GM21825 (cell line): ENCODE measurements at regions not wholly inside any gene's neighbourhood (a gene's known extent, or its start where the extent isn't known, plus 50 kb on each side); places are given as distances from the start of the nearest gene placed in this dataset.

Source experiments
- ATAC-seq: cut with Tn5 transposase; IDR thresholded peaks from one replicate; pipeline ENCODE4 v1.9.1; 2021; ENCODE audit warnings: mild to moderate bottlenecking, moderate library complexity; ENCODE audit not compliant: unreplicated experiment

- ATAC-seq = no peak
Observed at GRCh38 chr2:145059343-145059742, 539.4 kb upstream of the ZEB2 start.

- no peak for ATAC-seq
Observed at GRCh38 chr2:145058457-145058856, 538.5 kb upstream of the ZEB2 start.

- ATAC-seq = no peak
Observed at GRCh38 chr2:145055651-145056050, 535.7 kb upstream of the ZEB2 start.

- no peak for ATAC-seq
Observed at GRCh38 chr2:145050134-145050533, 530.2 kb upstream of the ZEB2 start.

GRCh38 chr2:145049475-145049874 is 529.6 kb upstream of the ZEB2 start:
- no peak for ATAC-seq

- ATAC-seq = no peak
Observed at GRCh38 chr2:145047554-145047953, 527.6 kb upstream of the ZEB2 start.

- no peak for ATAC-seq
Observed at GRCh38 chr2:145044491-145044890, 524.6 kb upstream of the ZEB2 start.

- ATAC-seq = no peak
Observed at GRCh38 chr2:145043399-145043834, 523.5 kb upstream of the ZEB2 start.

- ATAC-seq = no peak
Observed at GRCh38 chr2:145041706-145042105, 521.8 kb upstream of the ZEB2 start.

GRCh38 chr2:145040433-145040832 is 520.5 kb upstream of the ZEB2 start:
- ATAC-seq = no peak

- ATAC-seq = no peak
Observed at GRCh38 chr2:145038041-145038525, 518.2 kb upstream of the ZEB2 start.

GRCh38 chr2:145036421-145037011 is 516.6 kb upstream of the ZEB2 start:
- no peak for ATAC-seq

- ATAC-seq = no peak
Observed at GRCh38 chr2:145034511-145034910, 514.6 kb upstream of the ZEB2 start.

GRCh38 chr2:145033438-145033837 is 513.5 kb upstream of the ZEB2 start:
- ATAC-seq = no peak

GRCh38 chr2:145032791-145033190 is 512.9 kb upstream of the ZEB2 start:
- no peak for ATAC-seq

GRCh38 chr2:145029873-145030272 is 510.0 kb upstream of the ZEB2 start:
- ATAC-seq = no peak

- ATAC-seq = no peak
Observed at GRCh38 chr2:145029081-145029480, 509.2 kb upstream of the ZEB2 start.

- no peak for ATAC-seq
Observed at GRCh38 chr2:145028101-145028920, 508.4 kb upstream of the ZEB2 start.

GRCh38 chr2:145026456-145027455 is 506.8 kb upstream of the ZEB2 start:
- ATAC-seq = no peak

GRCh38 chr2:145025382-145025781 is 505.5 kb upstream of the ZEB2 start:
- ATAC-seq = no peak

GRCh38 chr2:145023334-145023934 is 503.5 kb upstream of the ZEB2 start:
- ATAC-seq = no peak
